Mammary epithelial cell (primary cell): ENCODE measurements at regions not wholly inside any gene's neighbourhood (a gene's known extent, or its start where the extent isn't known, plus 50 kb on each side); places are given as distances from the start of the nearest gene placed in this dataset.

Source experiments
- CTCF ChIP-seq, 2 donors: IDR thresholded peaks in 1 of 2; conservative IDR thresholded peaks in 1 of 2; 2 replicates each; pipeline ENCODE4 v1.5.1; 2011 to 2012; ENCODE audit warnings: inconsistent platforms in 2 of 2, low read length in 2 of 2, mild to moderate bottlenecking in 2 of 2, control low read depth in 1 of 2, low read depth in 1 of 2; ENCODE audit not compliant: insufficient read depth in 1 of 2; ENCODE audit errors: extremely low read depth in 1 of 2
- EZH2 ChIP-seq: IDR thresholded peaks from 2 replicates; pipeline ENCODE4 v1.6.1; 2012; ENCODE audit warnings: low read length, inconsistent platforms, borderline replicate concordance

GRCh38 chr2:239662413-239663120, 261.7 kb upstream of the HDAC4 start:
- no peak for TF ChIP-seq CTCF (conservative IDR thresholded peaks at IDR 0.05 in 1 of 2, IDR thresholded peaks at IDR 0.05 in 1 of 2; ENCODE audit: extremely low read depth in 1 of 2, insufficient read depth in 1 of 2, low read depth in 1 of 2, low read length in 2 of 2)
- no peak for TF ChIP-seq EZH2
